Neural crest cell (in vitro differentiated cells): ENCODE measurements at regions not wholly inside any gene's neighbourhood (a gene's known extent, or its start where the extent isn't known, plus 50 kb on each side); places are given as distances from the start of the nearest gene placed in this dataset.

Source experiments
- DNase-seq: peaks from one replicate; pipeline ENCODE4 v3.0.0; 2021; ENCODE audit warnings: low read depth, mixed read lengths, low spot score
- H3K27ac Mint-ChIP-seq: one replicate; pipeline ENCODE4 v1.8.0; 2021; ENCODE audit warnings: mild to moderate bottlenecking, mixed read lengths; ENCODE audit not compliant: unreplicated experiment
- H3K27me3 Mint-ChIP-seq: 2 replicates; pipeline ENCODE4 v1.8.0; 2021; ENCODE audit warnings: low read depth, mild to moderate bottlenecking, mixed read lengths
- H3K36me3 Mint-ChIP-seq: 2 replicates; pipeline ENCODE4 v1.8.0; 2021; ENCODE audit warnings: low read depth, mild to moderate bottlenecking, mixed read lengths
- H3K4me1 Mint-ChIP-seq: 2 replicates; pipeline ENCODE4 v1.8.0; 2021; ENCODE audit warnings: mixed read lengths
- H3K4me3 Mint-ChIP-seq: one replicate; pipeline ENCODE4 v1.8.0; 2021; ENCODE audit warnings: mild to moderate bottlenecking, mixed read lengths
- H3K9me3 Mint-ChIP-seq: 2 replicates; pipeline ENCODE4 v1.8.0; 2021; ENCODE audit warnings: mixed read lengths
- CTCF ChIP-seq: fragments of 200-600 bp; sonication (generic); conservative IDR thresholded peaks from 2 replicates; pipeline ENCODE4 v1.5.0; 2021; ENCODE audit warnings: antibody characterized with exemption, mild to moderate bottlenecking

- no peaks in the 10 kb centered on the region for H3K36me3 Mint-ChIP-seq
- H3K27me3 Mint-ChIP-seq: no peaks in the 10 kb centered on the region
- H3K4me3 Mint-ChIP-seq: no peak overlapping the region
- peaks cover 19% of the 10 kb centered on the region for H3K4me1 Mint-ChIP-seq
- H3K27ac Mint-ChIP-seq: no peak overlapping the region
- H3K9me3 Mint-ChIP-seq: peaks cover 2% of the 10 kb centered on the region
- no peak for DNase-seq
- no peak for TF ChIP-seq CTCF
These were observed 651.0 kb downstream of the NR2F1-AS1 start for GRCh38 chr5:92930057-92930456.

GRCh38 chr5:92927291-92927778 lies 653.7 kb downstream of the NR2F1-AS1 start:
- peaks cover 38% of the 10 kb centered on the region for H3K4me1 Mint-ChIP-seq
- no peak overlapping the region for H3K4me3 Mint-ChIP-seq
- no peak for DNase-seq
- peaks cover 2% of the 10 kb centered on the region for H3K9me3 Mint-ChIP-seq
- H3K27ac Mint-ChIP-seq: peak overlapping the region; percentile 73
- H3K36me3 Mint-ChIP-seq: no peaks in the 10 kb centered on the region
- no peak for TF ChIP-seq CTCF
- H3K27me3 Mint-ChIP-seq: no peaks in the 10 kb centered on the region

- Mint-ChIP-seq H3K27me3 (no peaks in the 10 kb centered on the region), H3K36me3 (no peaks in the 10 kb centered on the region), H3K4me1 (peaks cover 41% of the 10 kb centered on the region), H3K9me3 (no peaks in the 10 kb centered on the region), H3K4me3 (no peak overlapping the region), H3K27ac (no peak overlapping the region)
- no peak for TF ChIP-seq CTCF
- no peak for DNase-seq
These were observed 657.1 kb downstream of the NR2F1-AS1 start for GRCh38 chr5:92923885-92924284.

- H3K4me1 Mint-ChIP-seq: peaks cover 33% of the 10 kb centered on the region
- H3K36me3 Mint-ChIP-seq: no peaks in the 10 kb centered on the region
- no peak overlapping the region for H3K27ac Mint-ChIP-seq
- H3K4me3 Mint-ChIP-seq: no peak overlapping the region
- H3K27me3 Mint-ChIP-seq: no peaks in the 10 kb centered on the region
- no peak for DNase-seq
- H3K9me3 Mint-ChIP-seq: peaks cover 3% of the 10 kb centered on the region
- TF ChIP-seq CTCF: no peak
These were observed 658.6 kb downstream of the NR2F1-AS1 start for GRCh38 chr5:92922231-92922967.

GRCh38 chr5:92917044-92917443 lies 664.0 kb downstream of the NR2F1-AS1 start:
- H3K27me3 Mint-ChIP-seq: no peaks in the 10 kb centered on the region
- no peak for TF ChIP-seq CTCF
- no peak overlapping the region for H3K27ac Mint-ChIP-seq
- peaks cover 35% of the 10 kb centered on the region for H3K4me1 Mint-ChIP-seq
- H3K4me3 Mint-ChIP-seq: no peak overlapping the region
- no peak for DNase-seq
- no peaks in the 10 kb centered on the region for H3K36me3 Mint-ChIP-seq
- peaks cover 7% of the 10 kb centered on the region for H3K9me3 Mint-ChIP-seq
